ENCODE measurements at regions not wholly inside any gene's neighbourhood (a gene's known extent, or its start where the extent isn't known, plus 50 kb on each side); places are given as distances from the start of the nearest gene placed in this dataset.

DNA sequence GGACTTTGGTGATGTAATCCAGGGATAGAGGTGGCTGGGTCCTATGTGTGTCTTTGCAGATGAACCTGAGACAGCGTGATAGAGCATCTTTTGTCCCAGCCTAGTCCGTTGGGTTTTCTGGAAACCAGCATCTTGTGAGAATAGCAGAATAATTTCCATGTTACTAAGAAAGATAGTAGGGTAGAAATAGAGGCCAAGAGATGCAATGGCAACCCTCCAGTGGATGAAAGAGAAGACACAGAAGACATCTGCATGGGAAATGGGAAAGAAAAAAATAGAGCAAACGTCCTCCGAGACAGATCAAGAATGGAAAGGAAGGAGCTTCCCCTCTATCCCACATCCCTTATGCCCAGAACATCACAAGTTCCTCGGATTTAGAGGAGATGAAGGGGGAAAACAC is 409.3 kb upstream of the TMEM132C start:
- no peak for TF ChIP-seq ZFX (IDR thresholded peaks at IDR 0.05)
- TF ChIP-seq, protein P1, sequence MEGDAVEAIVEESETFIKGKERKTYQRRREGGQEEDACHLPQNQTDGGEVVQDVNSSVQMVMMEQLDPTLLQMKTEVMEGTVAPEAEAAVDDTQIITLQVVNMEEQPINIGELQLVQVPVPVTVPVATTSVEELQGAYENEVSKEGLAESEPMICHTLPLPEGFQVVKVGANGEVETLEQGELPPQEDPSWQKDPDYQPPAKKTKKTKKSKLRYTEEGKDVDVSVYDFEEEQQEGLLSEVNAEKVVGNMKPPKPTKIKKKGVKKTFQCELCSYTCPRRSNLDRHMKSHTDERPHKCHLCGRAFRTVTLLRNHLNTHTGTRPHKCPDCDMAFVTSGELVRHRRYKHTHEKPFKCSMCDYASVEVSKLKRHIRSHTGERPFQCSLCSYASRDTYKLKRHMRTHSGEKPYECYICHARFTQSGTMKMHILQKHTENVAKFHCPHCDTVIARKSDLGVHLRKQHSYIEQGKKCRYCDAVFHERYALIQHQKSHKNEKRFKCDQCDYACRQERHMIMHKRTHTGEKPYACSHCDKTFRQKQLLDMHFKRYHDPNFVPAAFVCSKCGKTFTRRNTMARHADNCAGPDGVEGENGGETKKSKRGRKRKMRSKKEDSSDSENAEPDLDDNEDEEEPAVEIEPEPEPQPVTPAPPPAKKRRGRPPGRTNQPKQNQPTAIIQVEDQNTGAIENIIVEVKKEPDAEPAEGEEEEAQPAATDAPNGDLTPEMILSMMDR (conservative IDR thresholded peaks at IDR 0.05), result no peak
- no peak overlapping the region for H3K27ac ChIP-seq

DNA sequence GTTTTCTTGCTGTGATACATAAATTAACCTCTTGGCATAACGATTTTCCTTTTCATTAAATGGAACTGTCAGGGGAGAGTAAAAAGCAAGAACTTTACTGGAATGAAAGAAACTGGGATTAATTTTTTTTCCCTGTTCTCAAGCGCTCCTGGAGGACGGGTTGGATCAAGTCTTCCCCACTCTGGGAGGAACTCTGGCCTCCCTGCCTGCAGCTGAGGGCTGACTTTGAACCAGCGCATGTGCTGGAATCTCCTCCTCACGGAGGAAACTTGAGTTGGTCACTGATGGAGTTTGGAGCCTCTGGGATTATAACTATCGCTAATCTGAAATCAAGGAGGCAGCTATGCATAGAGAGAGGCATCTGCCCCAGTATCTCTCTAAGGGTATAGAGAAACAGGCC is 406.4 kb upstream of the TMEM132C start:
- TF ChIP-seq ZFX (IDR thresholded peaks at IDR 0.05), result no peak
- TF ChIP-seq, protein P1 (conservative IDR thresholded peaks at IDR 0.05), result no peak
- H3K27ac ChIP-seq, result no peak overlapping the region

DNA sequence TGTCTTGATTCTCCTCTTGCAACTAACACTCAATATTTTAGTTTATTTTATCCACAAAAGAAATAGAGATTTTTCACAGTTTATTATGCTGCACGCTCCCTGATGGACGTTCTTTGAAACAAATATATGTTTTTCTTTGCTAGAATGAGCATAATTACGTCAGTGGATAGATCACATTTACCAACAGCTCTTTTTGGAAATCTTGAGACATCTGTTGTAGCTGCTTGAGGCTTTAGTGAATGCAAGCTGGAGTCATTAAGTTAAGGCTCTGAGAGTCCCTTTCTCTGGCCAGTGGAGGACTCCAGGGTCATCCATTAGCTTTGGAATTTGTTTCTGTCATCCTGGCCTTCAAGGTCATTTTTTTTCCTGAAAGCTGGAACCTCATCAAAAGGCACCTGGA is 405.6 kb upstream of the TMEM132C start:
- H3K27ac ChIP-seq, result no peak overlapping the region

GRCh38 chr12:127873306-127873705 is 393.7 kb upstream of the TMEM132C start:
- TF ChIP-seq, protein P1 (conservative IDR thresholded peaks at IDR 0.05), result no peak
- TF ChIP-seq ZFX (IDR thresholded peaks at IDR 0.05), result no peak
- H3K27ac ChIP-seq, result no peak overlapping the region

More for the DNA sequence above, 405.6 kb upstream of the TMEM132C start:
- no peak for TF ChIP-seq ZFX (IDR thresholded peaks at IDR 0.05)
- TF ChIP-seq, protein P1 (conservative IDR thresholded peaks at IDR 0.05), result no peak

DNA sequence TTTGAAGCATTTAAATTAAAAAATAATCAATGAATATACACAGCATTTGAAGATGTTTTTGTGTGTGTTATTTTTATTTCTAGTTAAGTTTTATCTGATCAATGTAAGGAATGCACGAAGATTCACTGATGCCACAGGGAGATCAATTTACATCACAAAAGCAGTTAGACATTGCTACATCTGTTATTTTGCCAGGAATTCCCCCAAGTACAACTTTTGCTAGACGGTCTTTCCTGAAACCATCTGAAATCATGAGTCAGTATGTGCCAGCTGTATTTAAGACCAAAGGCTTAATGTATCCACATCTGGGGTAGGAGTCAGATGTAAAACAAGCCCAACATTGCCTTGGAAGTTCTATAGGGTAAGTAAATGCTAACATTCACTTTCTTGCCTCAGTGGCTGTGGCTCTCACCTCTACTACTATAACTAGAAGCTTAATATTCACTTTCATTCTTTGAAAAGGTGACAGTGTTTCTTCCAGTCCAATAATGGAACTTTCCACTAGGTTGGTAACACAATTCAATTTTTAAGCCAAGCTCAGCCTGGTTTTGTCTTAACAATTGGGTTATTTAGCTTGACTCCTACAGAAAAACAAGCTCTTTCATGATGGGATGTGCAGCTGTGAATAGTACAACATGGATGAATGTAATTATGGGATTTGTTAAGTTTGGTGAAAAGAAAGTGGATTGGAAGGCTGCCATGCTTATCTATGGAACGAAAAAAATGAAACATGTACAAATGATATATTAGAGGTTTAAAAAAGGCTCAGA is 385.4 kb upstream of the TMEM132C start:
- no peak overlapping the region for H3K27ac ChIP-seq
- TF ChIP-seq, protein P1 (conservative IDR thresholded peaks at IDR 0.05), result no peak
- TF ChIP-seq ZFX (IDR thresholded peaks at IDR 0.05), result no peak

DNA sequence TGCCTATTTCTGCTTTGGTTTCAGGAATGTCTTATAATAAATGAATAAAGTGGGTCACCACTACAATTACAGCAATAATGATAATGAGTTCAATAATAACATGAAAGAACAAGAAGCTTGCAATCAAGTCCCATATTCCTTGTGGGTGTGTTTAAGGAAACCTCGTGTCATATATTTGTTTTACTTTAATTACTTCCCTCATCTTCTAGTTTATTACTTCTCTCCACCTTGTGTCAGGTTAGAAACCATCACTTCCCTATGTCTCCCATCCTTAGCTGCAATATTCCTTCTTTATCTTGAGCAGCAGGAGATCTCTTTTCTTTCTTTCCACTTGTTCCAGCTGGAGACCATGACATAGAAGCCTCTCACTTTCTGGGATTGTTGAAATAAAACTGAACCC is 384.0 kb upstream of the TMEM132C start:
- no peak for TF ChIP-seq ZFX (IDR thresholded peaks at IDR 0.05)
- TF ChIP-seq, protein P1 (conservative IDR thresholded peaks at IDR 0.05), result no peak
- H3K27ac ChIP-seq, result no peak overlapping the region

GRCh38 chr12:127885954-127886750 is 380.8 kb upstream of the TMEM132C start:
- H3K27ac ChIP-seq, result no peak overlapping the region
- no peak for TF ChIP-seq ZFX (IDR thresholded peaks at IDR 0.05)
- TF ChIP-seq, protein P1 (conservative IDR thresholded peaks at IDR 0.05), result no peak
